K562 (cell line): ENCODE measurements at regions not wholly inside any gene's neighbourhood (a gene's known extent, or its start where the extent isn't known, plus 50 kb on each side); places are given as distances from the start of the nearest gene placed in this dataset.

Experiments used
- ATAC-seq: fragments of 200-7000 bp; cut with Tn5 transposase; 3 replicates; pipeline ENCODE4 v1.9.1; 2020; ENCODE audit warnings: moderate library complexity
- BruUV-seq: library from RNA; stranded (reverse); fragments of 400-500 nt; replicated peaks from 2 replicates; lab custom pipeline; 2021; lab: Mats Ljungman, UMichigan
- CTCF ChIA-PET: fragments of 300-600 bp; formaldehyde crosslinking; extraction: SDS; loops from one replicate; lab custom pipeline; 2021; ENCODE audit warnings: low intra/inter-chr PET ratio; lab: Yijun Ruan, JAX
- POLR2A ChIA-PET: fragments of 300-600, 350-650 bp; sonication (Branson Sonifier 250); formaldehyde crosslinking; extraction: SDS; loops from one replicate; lab custom pipeline; 2021; ENCODE audit warnings: antibody characterized with exemption, inconsistent platforms; lab: Yijun Ruan, JAX
- DNase-seq, 4 experiments: peaks; one replicate each; pipeline versions ENCODE4 v3.0.0 to v3.0.0-alpha.2; 2011 to 2018; ENCODE audit warnings: low spot score in 3 of 4, mixed read lengths in 3 of 4; ENCODE audit errors: extremely low read depth in 1 of 4
- FAIRE-seq: peaks from 2 replicates; lab custom pipeline; 2011; peaks lifted over from hg19 to GRCh38; lab: Jason Lieb, UNC
- H2AFZ ChIP-seq: 2 replicates; pipeline ENCODE4 v1.6.0; 2011; ENCODE audit warnings: low read depth, low read length, control low read depth, inconsistent platforms
- H3K27ac ChIP-seq: fragments of 200-600 bp; 3 replicates; pipeline ENCODE4 v1.8.0; 2011; ENCODE audit warnings: low read depth, mild to moderate bottlenecking, control low read depth, inconsistent platforms, low read length, moderate library complexity, mixed read lengths; ENCODE audit errors: extremely low read depth
- H3K27me3 ChIP-seq, 2 experiments: fragments of 300-600 bp in 1 of 2; 2 replicates in 1 of 2; 3 replicates in 1 of 2; pipeline versions ENCODE4 v1.6.0 to v1.8.0; 2011; ENCODE audit warnings: inconsistent platforms in 2 of 2, low read length in 2 of 2, mild to moderate bottlenecking in 1 of 2, mixed read lengths in 1 of 2, moderate library complexity in 1 of 2; ENCODE audit not compliant: control insufficient read depth in 2 of 2, insufficient read depth in 2 of 2
- H3K36me3 ChIP-seq: fragments of 300-600 bp; 3 replicates; pipeline ENCODE4 v1.8.0; 2011; ENCODE audit warnings: mild to moderate bottlenecking, low read length, inconsistent platforms; ENCODE audit not compliant: control insufficient read depth, insufficient read depth
- H3K4me1 ChIP-seq, 2 experiments: fragments of 200-600 bp in 1 of 2; replicated peaks in 1 of 2; 2 replicates in 1 of 2; 3 replicates in 1 of 2; pipeline versions ENCODE4 v1.5.1 to v1.8.0; 2011; ENCODE audit warnings: inconsistent platforms in 2 of 2, low read length in 2 of 2, mild to moderate bottlenecking in 1 of 2, mixed read lengths in 1 of 2, moderate library complexity in 1 of 2; ENCODE audit not compliant: control insufficient read depth in 2 of 2, insufficient read depth in 2 of 2
- H3K4me2 ChIP-seq: 2 replicates; pipeline ENCODE4 v1.6.1; 2011; ENCODE audit warnings: low read length, control low read depth, inconsistent platforms, mixed read lengths; ENCODE audit not compliant: insufficient read depth
- H3K4me3 ChIP-seq: fragments of 200-600 bp; sonication (generic), shearing (Covaris generic); 2 replicates; pipeline ENCODE4 v1.5.1; 2016; ENCODE audit warnings: control low read depth, inconsistent platforms
- H3K79me2 ChIP-seq: fragments of 200-600 bp; 3 replicates; pipeline ENCODE4 v1.8.0; 2011; ENCODE audit warnings: low read length, inconsistent platforms; ENCODE audit not compliant: control insufficient read depth, insufficient read depth
- H3K9ac ChIP-seq, 2 experiments: 2 replicates each; pipeline versions ENCODE4 v1.6.0 to v1.6.1; 2011; ENCODE audit warnings: low read depth in 2 of 2, low read length in 2 of 2, control low read depth in 1 of 2, inconsistent platforms in 1 of 2, mild to moderate bottlenecking in 1 of 2, mixed read lengths in 1 of 2; ENCODE audit not compliant: insufficient read depth in 1 of 2
- H3K9me1 ChIP-seq: one replicate; pipeline ENCODE4 v1.6.0; 2011; ENCODE audit warnings: inconsistent platforms, mild to moderate bottlenecking, low read length, moderate library complexity; ENCODE audit not compliant: control insufficient read depth, insufficient read depth
- H3K9me3 ChIP-seq: replicated peaks from 2 replicates; pipeline ENCODE4 v1.5.1; 2011; ENCODE audit warnings: low read depth, low read length, inconsistent platforms; ENCODE audit not compliant: control insufficient read depth, insufficient read depth
- H4K20me1 ChIP-seq: replicated peaks from 2 replicates; pipeline ENCODE4 v1.6.1; 2011; ENCODE audit warnings: low read length, inconsistent platforms, mixed read lengths; ENCODE audit not compliant: control insufficient read depth, insufficient read depth
- BRF1 ChIP-seq: IDR thresholded peaks from 3 replicates; pipeline ENCODE4 v1.6.1; 2011; ENCODE audit warnings: borderline replicate concordance, mild to moderate bottlenecking; ENCODE audit not compliant: insufficient read length; ENCODE audit errors: extremely low read depth
- CREM ChIP-seq: IDR thresholded peaks from 2 replicates; pipeline ENCODE4 v1.6.1; 2014; ENCODE audit warnings: antibody characterized with exemption, low read depth
- HDAC6 ChIP-seq: IDR thresholded peaks from 2 replicates; pipeline ENCODE4 v1.6.1; 2012; ENCODE audit warnings: low read depth, mild to moderate bottlenecking, control low read depth, inconsistent platforms, low read length, moderate library complexity
- HEY1 ChIP-seq: fragments of 250-450 bp; sonication (Bioruptor Pico); IDR thresholded peaks from 2 replicates; pipeline ENCODE4 v1.5.0; 2020; ENCODE audit warnings: mild to moderate bottlenecking, moderate library complexity, borderline replicate concordance
- HNRNPK ChIP-seq: fragments of 200-400 bp; formaldehyde crosslinking; IDR thresholded peaks from one replicate; pipeline ENCODE4 v1.6.1; 2018; ENCODE audit warnings: mild to moderate bottlenecking, low read depth, low read length; ENCODE audit not compliant: poor library complexity, severe bottlenecking
- IRF1 ChIP-seq: sonication (generic); formaldehyde crosslinking; IDR thresholded peaks from 2 replicates; pipeline ENCODE4 v1.8.0; 2022; ENCODE audit warnings: missing genetic modification reagents, mild to moderate bottlenecking, borderline replicate concordance
- MAFK ChIP-seq: IDR thresholded peaks from 2 replicates; pipeline ENCODE4 v1.6.1; 2011; ENCODE audit warnings: low read length, improper control_type of control experiment
- NFATC3 ChIP-seq: fragments of 450-650 bp; IDR thresholded peaks from 2 replicates; pipeline ENCODE4 v1.6.1; 2017; ENCODE audit warnings: mild to moderate bottlenecking
- NFIC ChIP-seq: fragments of 450-650 bp; IDR thresholded peaks from 2 replicates; pipeline ENCODE4 v1.6.1; 2017; ENCODE audit warnings: mild to moderate bottlenecking, inconsistent platforms
- RBM14 ChIP-seq: fragments of 200-400 bp; formaldehyde crosslinking; IDR thresholded peaks from 2 replicates; pipeline ENCODE4 v1.6.1; 2018; ENCODE audit warnings: low read depth, mild to moderate bottlenecking, low read length, moderate library complexity, borderline replicate concordance; ENCODE audit not compliant: insufficient read depth
- TARDBP ChIP-seq: fragments of 450-650 bp; IDR thresholded peaks from 2 replicates; pipeline ENCODE4 v1.6.1; 2016
- THRB ChIP-seq: fragments of 450-650 bp; formaldehyde crosslinking; conservative IDR thresholded peaks from 2 replicates; pipeline ENCODE4 v1.4.0; 2022; ENCODE audit warnings: mild to moderate bottlenecking, missing genetic modification characterization
- ZFP30 ChIP-seq: fragments of 250-450 bp; sonication (Bioruptor Pico); IDR thresholded peaks from 2 replicates; pipeline ENCODE4 v1.8.0; 2022; ENCODE audit warnings: moderate library complexity, mild to moderate bottlenecking, inconsistent platforms, borderline replicate concordance
- ZNF24 ChIP-seq: fragments of 450-650 bp; IDR thresholded peaks from 2 replicates; pipeline ENCODE4 v1.6.1; 2016
- ZNF398 ChIP-seq: fragments of 250-450 bp; sonication (Bioruptor Pico); IDR thresholded peaks from 2 replicates; pipeline ENCODE4 v1.8.0; 2021; ENCODE audit warnings: moderate library complexity, mild to moderate bottlenecking, inconsistent platforms
- ZNF592 ChIP-seq: fragments of 450-650 bp; IDR thresholded peaks from 2 replicates; pipeline ENCODE4 v1.6.1; 2017; ENCODE audit warnings: antibody characterized with exemption, mild to moderate bottlenecking
- ZNF707 ChIP-seq: fragments of 250-450 bp; sonication (Bioruptor Pico); conservative IDR thresholded peaks from 2 replicates; pipeline ENCODE4 v1.8.0; 2022; ENCODE audit warnings: inconsistent platforms, mild to moderate bottlenecking, moderate library complexity
- WGBS: fragments of 100-300 bp; shearing (Covaris generic); methylation state at CpG from one replicate; pipeline ENCODE4 v1.1.6; 2016; ENCODE audit warnings: low coverage, mixed read lengths; ENCODE audit not compliant: insufficient coverage; ENCODE audit errors: missing lambda C conversion rate; 5-methylcytosine and 5-hydroxymethylcytosine counted together
- in situ Hi-C: fragments of 300-500 bp; cut with MboI; formaldehyde crosslinking; loops from 4 replicates; pipeline ENCODE4 v1.15.0; 2018; ENCODE audit warnings: inconsistent platforms, mixed read lengths
- intact Hi-C: fragments of 100-400 bp; cut with micrococcal nuclease; formaldehyde crosslinking; loops from 2 replicates; pipeline ENCODE4 v1.14.2; 2022

GRCh38 chr12:126147321-126147720 is 1082.1 kb downstream of the AACS start:
- CTCF ChIA-PET = no interaction called here
- in situ Hi-C loops = no loop called here
- Histone ChIP-seq H3K79me2 (no peaks in the 10 kb centered on the region), H3K4me1 (no peaks in the 10 kb centered on the region), H3K9me1 (no peaks in the 10 kb centered on the region), H3K27me3 (no peaks in the 10 kb centered on the region), H4K20me1 (no peaks in the 10 kb centered on the region), H3K9ac (no peak overlapping the region), H3K4me2 (no peak overlapping the region), H3K27ac (no peak overlapping the region), H2AFZ (no peak overlapping the region), H3K4me3 (no peak overlapping the region), H3K36me3 (no peaks in the 10 kb centered on the region), H3K9me3 (no peaks in the 10 kb centered on the region)
- POLR2A ChIA-PET = no interaction called here
- intact Hi-C loops = no loop called here
- DNase-seq = no peak
- no peak for FAIRE-seq
- BruUV-seq = no TSS peak
- WGBS = 0% methylated on average over 1 of the region's 1 CpG
- ATAC-seq = no peak
- TF ChIP-seq ZNF24 (no peak), TARDBP (no peak), CREM (no peak), MAFK (no peak), HEY1 (CRISPR knock-in tag) (no peak), IRF1 (CRISPR knock-in tag) (no peak), HDAC6 (no peak), ZNF398 (CRISPR knock-in tag) (no peak), HNRNPK (no peak), NFIC (no peak), RBM14 (no peak), NFATC3 (no peak), ZNF707 (no peak), BRF1 (no peak), ZFP30 (no peak), THRB (no peak), ZNF592 (no peak)
